GM12878 (cell line): ENCODE measurements at regions not wholly inside any gene's neighbourhood (a gene's known extent, or its start where the extent isn't known, plus 50 kb on each side); places are given as distances from the start of the nearest gene placed in this dataset.

Experiments used
- ATAC-seq: fragments of 200-7000 bp; cut with Tn5 transposase; 3 replicates; pipeline ENCODE4 v1.9.1; 2020; ENCODE audit warnings: mild to moderate bottlenecking, moderate library complexity
- BruUV-seq: library from RNA; stranded (reverse); fragments of 400-500 nt; replicated peaks from 2 replicates; lab custom pipeline; 2021; lab: Mats Ljungman, UMichigan
- CTCF ChIA-PET: fragments of 300-600 bp; sonication (Branson Sonifier 250); formaldehyde crosslinking; extraction: SDS; loops from one replicate; lab custom pipeline; 2021; ENCODE audit warnings: inconsistent platforms; lab: Yijun Ruan, JAX
- POLR2A ChIA-PET: fragments of 350-600 bp; formaldehyde crosslinking; extraction: SDS; loops from one replicate; lab custom pipeline; 2021; ENCODE audit warnings: inconsistent platforms; lab: Charles Lee
- RAD21 ChIA-PET: fragments of 300-600 bp; sonication (Branson Sonifier 250); formaldehyde crosslinking; loops from one replicate; lab custom pipeline; 2023; ENCODE audit warnings: antibody characterized with exemption; ENCODE audit not compliant: unreplicated experiment; lab: Charles Lee
- SMC1A ChIA-PET: fragments of 300-600 bp; sonication (Branson Sonifier 250); formaldehyde crosslinking; loops from one replicate; lab custom pipeline; 2023; ENCODE audit not compliant: unreplicated experiment, uncharacterized antibody; lab: Charles Lee
- DNase-seq: peaks from one replicate; pipeline ENCODE4 v3.0.0-alpha.2; 2011; ENCODE audit warnings: low read depth, low spot score
- FAIRE-seq: peaks from 3 replicates; lab custom pipeline; 2011; peaks lifted over from hg19 to GRCh38; lab: Jason Lieb, UNC
- H2AFZ ChIP-seq: 2 replicates; pipeline ENCODE4 v1.6.0; 2011; ENCODE audit warnings: low read depth, low read length, control low read depth; ENCODE audit not compliant: control insufficient read depth
- H3K27ac ChIP-seq: 2 replicates; pipeline ENCODE4 v1.5.1; 2011; ENCODE audit warnings: control low read depth; ENCODE audit not compliant: control insufficient read depth, insufficient read depth
- H3K27me3 ChIP-seq, 2 experiments: replicated peaks in 1 of 2; 2 replicates each; pipeline versions ENCODE4 v1.6.0 to v1.6.1; 2011; ENCODE audit warnings: low read length in 1 of 2; ENCODE audit not compliant: control insufficient read depth in 2 of 2, insufficient read depth in 2 of 2
- H3K36me3 ChIP-seq, 2 experiments: 2 replicates each; pipeline ENCODE4 v1.5.1; 2011; ENCODE audit warnings: low read length in 1 of 2; ENCODE audit not compliant: control insufficient read depth in 2 of 2, insufficient read depth in 2 of 2
- H3K4me1 ChIP-seq: 2 replicates; pipeline ENCODE4 v1.6.1; 2011; ENCODE audit warnings: mild to moderate bottlenecking, low read length, moderate library complexity, mixed read lengths; ENCODE audit not compliant: control insufficient read depth, insufficient read depth
- H3K4me2 ChIP-seq: 2 replicates; pipeline ENCODE4 v1.6.0; 2011; ENCODE audit warnings: control low read depth; ENCODE audit not compliant: control insufficient read depth, insufficient read depth
- H3K4me3 ChIP-seq: fragments of 200-600 bp; sonication (generic); 2 replicates; pipeline ENCODE4 v1.5.1; 2016
- H3K79me2 ChIP-seq: 2 replicates; pipeline ENCODE4 v1.6.0; 2011; ENCODE audit warnings: low read length; ENCODE audit not compliant: control insufficient read depth, insufficient read depth
- H3K9ac ChIP-seq: 2 replicates; pipeline ENCODE4 v1.8.0; 2011; ENCODE audit warnings: low read length, control low read depth, mixed read lengths; ENCODE audit not compliant: control insufficient read depth, insufficient read depth
- H3K9me3 ChIP-seq: replicated peaks from 3 replicates; pipeline ENCODE4 v1.5.1; 2011; ENCODE audit warnings: mild to moderate bottlenecking, low read length; ENCODE audit not compliant: control insufficient read depth, insufficient read depth
- H4K20me1 ChIP-seq: 2 replicates; pipeline ENCODE4 v1.6.0; 2011; ENCODE audit not compliant: control insufficient read depth, insufficient read depth
- BCL3 ChIP-seq: IDR thresholded peaks from 2 replicates; pipeline ENCODE4 v1.6.1; 2011; ENCODE audit warnings: borderline replicate concordance, low read depth, mild to moderate bottlenecking, moderate library complexity, low read length; ENCODE audit not compliant: insufficient read depth, poor library complexity, severe bottlenecking
- CBX3 ChIP-seq: fragments of 200-600 bp; sonication (generic); IDR thresholded peaks from 2 replicates; pipeline ENCODE4 v1.6.1; 2016; ENCODE audit warnings: low read depth, borderline replicate concordance
- CHD1 ChIP-seq: IDR thresholded peaks from 2 replicates; pipeline ENCODE4 v1.6.1; 2012; ENCODE audit warnings: low read depth, low read length, improper control_type of control experiment
- CHD2 ChIP-seq: IDR thresholded peaks from 2 replicates; pipeline ENCODE4 v1.6.1; 2011; ENCODE audit warnings: low read depth, low read length, improper control_type of control experiment, borderline replicate concordance
- ELK1 ChIP-seq: IDR thresholded peaks from 2 replicates; pipeline ENCODE4 v1.6.1; 2012; ENCODE audit warnings: low read depth, low read length, improper control_type of control experiment
- EP300 ChIP-seq, 2 experiments: fragments of 150-350 bp in 1 of 2; IDR thresholded peaks; 2 replicates each; pipeline ENCODE4 v1.6.1; 2011 to 2012; ENCODE audit warnings: low read depth in 2 of 2, low read length in 2 of 2, borderline replicate concordance in 1 of 2, improper control_type of control experiment in 1 of 2, inconsistent platforms in 1 of 2; ENCODE audit not compliant: control insufficient read depth in 1 of 2
- GATAD2B ChIP-seq: fragments of 450-650 bp; conservative IDR thresholded peaks from 2 replicates; pipeline ENCODE4 v1.6.1; 2017; ENCODE audit warnings: low read depth, mild to moderate bottlenecking, moderate library complexity
- IRF3 ChIP-seq: fragments of 450-650 bp; IDR thresholded peaks from 2 replicates; pipeline ENCODE4 v1.6.1; 2014; ENCODE audit warnings: mild to moderate bottlenecking
- MTA2 ChIP-seq: fragments of 450-650 bp; IDR thresholded peaks from 2 replicates; pipeline ENCODE4 v1.6.1; 2016; ENCODE audit warnings: low read depth, mild to moderate bottlenecking, moderate library complexity
- PAX5 ChIP-seq: IDR thresholded peaks from 2 replicates; pipeline ENCODE4 v1.6.1; 2011; ENCODE audit warnings: low read depth, low read length, borderline replicate concordance
- RUNX3 ChIP-seq: IDR thresholded peaks from 2 replicates; pipeline ENCODE4 v1.6.1; 2012; ENCODE audit warnings: low read length, inconsistent platforms
- SREBF1 ChIP-seq: IDR thresholded peaks from 2 replicates; pipeline ENCODE4 v1.6.1; 2012; ENCODE audit warnings: mild to moderate bottlenecking, low read length
- WGBS: methylation state at CpG from one replicate; pipeline ENCODE4 v1.1.6; 2016; ENCODE audit warnings: low lambda C conversion rate; ENCODE audit not compliant: insufficient replicate concordance, insufficient coverage; ENCODE audit errors: missing lambda C conversion rate; 5-methylcytosine and 5-hydroxymethylcytosine counted together
- in situ Hi-C: fragments of 300-500 bp; cut with MboI; formaldehyde crosslinking; loops from 9 replicates; pipeline ENCODE4 v1.14.3; 2018; ENCODE audit warnings: mixed read lengths
- intact Hi-C: fragments of 100-400 bp; cut with micrococcal nuclease; formaldehyde crosslinking; loops from one replicate; pipeline ENCODE4 v1.14.2; 2022; ENCODE audit not compliant: unreplicated experiment
- TF ChIP-seq, protein P1 (sequence below): IDR thresholded peaks from 2 replicates; pipeline ENCODE4 v1.6.1; 2011; ENCODE audit warnings: low read depth, mild to moderate bottlenecking, low read length, moderate library complexity, borderline replicate concordance; ENCODE audit errors: extremely low read depth
- TF ChIP-seq, protein P2 (sequence below): fragments of 450-650 bp; IDR thresholded peaks from 2 replicates; pipeline ENCODE4 v1.6.1; 2016; ENCODE audit warnings: mild to moderate bottlenecking, moderate library complexity, borderline replicate concordance

DNA sequence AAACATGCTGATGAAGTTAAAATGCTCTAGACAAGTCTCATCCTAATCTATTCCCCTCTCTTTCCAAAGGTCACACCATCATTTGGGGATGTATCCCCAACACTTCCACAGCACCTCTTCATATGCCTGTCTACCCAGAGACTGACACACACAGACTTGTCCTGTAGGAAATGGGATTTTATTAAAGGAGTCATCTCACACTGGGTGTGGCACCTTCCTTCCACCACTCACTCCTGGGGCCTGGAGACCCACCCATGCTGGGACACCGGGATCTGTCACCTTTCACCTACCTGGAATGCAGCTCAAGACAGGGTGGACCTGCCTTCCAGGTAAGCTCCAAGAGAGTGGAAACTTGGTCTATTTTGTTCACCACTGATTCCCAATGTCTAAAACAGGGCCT lies 99.4 kb upstream of the HAND1 start (continued):
- no peak for TF ChIP-seq PAX5

- in situ Hi-C loops (no loop called here), intact Hi-C loops (loop anchor here (1.0 to 5.0 kb wide), 2 partner anchors 34 to 54 kb away; no protein-coding TSS in a partner anchor)
- Histone ChIP-seq H3K27me3 (no peaks in the 10 kb centered on the region), H3K27ac (no peak overlapping the region), H3K9me3 (no peaks in the 10 kb centered on the region), H3K79me2 (no peaks in the 10 kb centered on the region), H2AFZ (no peak overlapping the region), H3K36me3 (no peaks in the 10 kb centered on the region), H3K4me3 (no peak overlapping the region), H4K20me1 (no peaks in the 10 kb centered on the region), H3K4me2 (peak overlapping the region; percentile 36), H3K9ac (no peak overlapping the region), H3K4me1 (peaks cover 16% of the 10 kb centered on the region)
- 31% methylated on average over 8 of the region's 9 CpGs for WGBS
- no peak; the same call in 2 of the 3 replicates for ATAC-seq
- no TSS peak for BruUV-seq
- ChIA-PET CTCF (interaction anchor here (0.6 to 7.1 kb wide), 20 partner anchors 8 to 172 kb away, joined by 3 to 135 read pairs (median 4); no protein-coding TSS in a partner anchor), RAD21 (interaction anchor here (0.6 to 6.9 kb wide), 10 partner anchors 27 to 504 kb away, joined by 3 to 81 read pairs (median 5); no protein-coding TSS in a partner anchor), POLR2A (no interaction called here), SMC1A (interaction anchor here (0.9 to 7.7 kb wide), 11 partner anchors 11 to 113 kb away, joined by 3 to 90 read pairs (median 7); no protein-coding TSS in a partner anchor)
- DNase-seq = no peak
- no peak for FAIRE-seq
- TF ChIP-seq PAX5 (no peak), EP300 (IDR thresholded peaks at IDR 0.05; ENCODE audit: borderline replicate concordance in 1 of 2, control insufficient read depth in 1 of 2, low read depth in 2 of 2, low read length in 2 of 2) (no peak), SREBF1 (no peak), IRF3 (no peak), CBX3 (no peak), CHD1 (no peak), RUNX3 (no peak), GATAD2B (no peak), MTA2 (no peak), BCL3 (no peak), ELK1 (no peak), CHD2 (no peak)
- TF ChIP-seq, protein P1, sequence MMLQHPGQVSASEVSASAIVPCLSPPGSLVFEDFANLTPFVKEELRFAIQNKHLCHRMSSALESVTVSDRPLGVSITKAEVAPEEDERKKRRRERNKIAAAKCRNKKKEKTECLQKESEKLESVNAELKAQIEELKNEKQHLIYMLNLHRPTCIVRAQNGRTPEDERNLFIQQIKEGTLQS = no peak
- TF ChIP-seq, protein P2, sequence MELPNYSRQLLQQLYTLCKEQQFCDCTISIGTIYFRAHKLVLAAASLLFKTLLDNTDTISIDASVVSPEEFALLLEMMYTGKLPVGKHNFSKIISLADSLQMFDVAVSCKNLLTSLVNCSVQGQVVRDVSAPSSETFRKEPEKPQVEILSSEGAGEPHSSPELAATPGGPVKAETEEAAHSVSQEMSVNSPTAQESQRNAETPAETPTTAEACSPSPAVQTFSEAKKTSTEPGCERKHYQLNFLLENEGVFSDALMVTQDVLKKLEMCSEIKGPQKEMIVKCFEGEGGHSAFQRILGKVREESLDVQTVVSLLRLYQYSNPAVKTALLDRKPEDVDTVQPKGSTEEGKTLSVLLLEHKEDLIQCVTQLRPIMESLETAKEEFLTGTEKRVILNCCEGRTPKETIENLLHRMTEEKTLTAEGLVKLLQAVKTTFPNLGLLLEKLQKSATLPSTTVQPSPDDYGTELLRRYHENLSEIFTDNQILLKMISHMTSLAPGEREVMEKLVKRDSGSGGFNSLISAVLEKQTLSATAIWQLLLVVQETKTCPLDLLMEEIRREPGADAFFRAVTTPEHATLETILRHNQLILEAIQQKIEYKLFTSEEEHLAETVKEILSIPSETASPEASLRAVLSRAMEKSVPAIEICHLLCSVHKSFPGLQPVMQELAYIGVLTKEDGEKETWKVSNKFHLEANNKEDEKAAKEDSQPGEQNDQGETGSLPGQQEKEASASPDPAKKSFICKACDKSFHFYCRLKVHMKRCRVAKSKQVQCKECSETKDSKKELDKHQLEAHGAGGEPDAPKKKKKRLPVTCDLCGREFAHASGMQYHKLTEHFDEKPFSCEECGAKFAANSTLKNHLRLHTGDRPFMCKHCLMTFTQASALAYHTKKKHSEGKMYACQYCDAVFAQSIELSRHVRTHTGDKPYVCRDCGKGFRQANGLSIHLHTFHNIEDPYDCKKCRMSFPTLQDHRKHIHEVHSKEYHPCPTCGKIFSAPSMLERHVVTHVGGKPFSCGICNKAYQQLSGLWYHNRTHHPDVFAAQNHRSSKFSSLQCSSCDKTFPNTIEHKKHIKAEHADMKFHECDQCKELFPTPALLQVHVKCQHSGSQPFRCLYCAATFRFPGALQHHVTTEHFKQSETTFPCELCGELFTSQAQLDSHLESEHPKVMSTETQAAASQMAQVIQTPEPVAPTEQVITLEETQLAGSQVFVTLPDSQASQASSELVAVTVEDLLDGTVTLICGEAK = no peak
Measured at GRCh38 chr5:154576429-154576806, 98.4 kb upstream of the HAND1 start.
